ENCODE measurements at regions not wholly inside any gene's neighbourhood (a gene's known extent, or its start where the extent isn't known, plus 50 kb on each side); places are given as distances from the start of the nearest gene placed in this dataset.

DNA sequence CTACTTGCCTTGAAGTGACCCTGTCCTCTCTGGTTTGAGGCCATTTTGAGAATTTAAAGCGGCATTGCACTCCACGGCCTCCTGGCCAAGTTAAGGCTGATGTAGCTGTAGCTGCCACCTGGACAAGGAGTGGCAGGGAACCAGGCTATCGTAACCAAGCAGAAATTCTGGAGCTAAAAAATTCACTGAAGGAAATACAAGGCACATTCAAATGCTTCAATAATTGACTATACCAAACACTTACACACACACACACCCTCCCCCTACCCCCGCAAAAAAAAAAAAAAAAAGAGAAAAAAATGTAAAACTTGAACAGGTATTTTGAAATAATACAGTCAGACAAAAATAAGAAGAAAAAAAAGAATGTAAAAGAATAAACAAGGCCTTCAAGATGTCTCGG is 409.0 kb upstream of the SEMA3A start:
- Histone ChIP-seq H3K36me3 (ENCODE audit: low read depth, missing control alignments) (no peaks in the 10 kb centered on the region), H3K4me3 (no peak overlapping the region), H3K9me3 (no peaks in the 10 kb centered on the region), H3K27ac (no peak overlapping the region), H3K27me3 (no peaks in the 10 kb centered on the region), H3K4me1 (no peaks in the 10 kb centered on the region)
- TF ChIP-seq CTCF (IDR thresholded peaks at IDR 0.05) = no peak
- TF ChIP-seq POLR2A (IDR thresholded peaks at IDR 0.05) = no peak
- intact Hi-C loops (cut with DNase I; ENCODE audit: low total_unique reads) = no loop called here
- no peak for DNase-seq
- WGBS, 2 donors = 83 to 84% methylated on average over 5 of the region's 5 CpGs

GRCh38 chr7:84595026-84595425 is 400.4 kb upstream of the SEMA3A start:
- DNase-seq = no peak
- intact Hi-C loops (cut with DNase I; ENCODE audit: low total_unique reads) = no loop called here
- Histone ChIP-seq H3K4me1 (no peaks in the 10 kb centered on the region), H3K36me3 (ENCODE audit: low read depth, missing control alignments) (no peaks in the 10 kb centered on the region), H3K27me3 (no peaks in the 10 kb centered on the region), H3K4me3 (no peak overlapping the region), H3K9me3 (no peaks in the 10 kb centered on the region), H3K27ac (no peak overlapping the region)
- 93 to 95% methylated on average over 4 of the region's 4 CpGs for WGBS, 2 donors
- TF ChIP-seq POLR2A (IDR thresholded peaks at IDR 0.05) = no peak
- no peak for TF ChIP-seq CTCF (IDR thresholded peaks at IDR 0.05)

DNA sequence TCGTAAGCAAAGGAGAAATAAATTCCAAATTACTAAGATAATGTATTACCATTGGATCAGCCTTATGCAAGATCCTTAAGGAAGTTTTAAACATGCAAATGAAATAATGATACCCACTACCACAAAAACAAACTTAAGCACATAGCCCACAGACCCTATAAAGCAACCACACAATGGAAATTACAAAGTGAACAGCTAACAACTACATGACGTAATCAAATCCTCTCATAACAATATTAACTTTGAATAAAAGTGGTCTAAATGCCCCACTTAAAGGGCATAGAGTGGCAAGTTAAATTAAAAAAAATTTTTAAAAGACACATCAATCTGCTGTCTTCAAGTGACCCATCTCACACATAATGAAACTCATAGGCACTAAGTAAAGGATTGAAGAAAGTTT is 397.3 kb upstream of the SEMA3A start:
- TF ChIP-seq POLR2A (IDR thresholded peaks at IDR 0.05) = no peak
- TF ChIP-seq CTCF (IDR thresholded peaks at IDR 0.05) = no peak
- H3K9me3 ChIP-seq = no peaks in the 10 kb centered on the region
- H3K27ac ChIP-seq = no peak overlapping the region
- WGBS, 2 donors = 90 to 99% methylated on average over 2 of the region's 2 CpGs
- no peaks in the 10 kb centered on the region for H3K36me3 ChIP-seq (ENCODE audit: low read depth, missing control alignments)
- H3K4me1 ChIP-seq = no peaks in the 10 kb centered on the region
- no peaks in the 10 kb centered on the region for H3K27me3 ChIP-seq
- no peak for DNase-seq
- intact Hi-C loops (cut with DNase I; ENCODE audit: low total_unique reads) = no loop called here
- H3K4me3 ChIP-seq = no peak overlapping the region

DNA sequence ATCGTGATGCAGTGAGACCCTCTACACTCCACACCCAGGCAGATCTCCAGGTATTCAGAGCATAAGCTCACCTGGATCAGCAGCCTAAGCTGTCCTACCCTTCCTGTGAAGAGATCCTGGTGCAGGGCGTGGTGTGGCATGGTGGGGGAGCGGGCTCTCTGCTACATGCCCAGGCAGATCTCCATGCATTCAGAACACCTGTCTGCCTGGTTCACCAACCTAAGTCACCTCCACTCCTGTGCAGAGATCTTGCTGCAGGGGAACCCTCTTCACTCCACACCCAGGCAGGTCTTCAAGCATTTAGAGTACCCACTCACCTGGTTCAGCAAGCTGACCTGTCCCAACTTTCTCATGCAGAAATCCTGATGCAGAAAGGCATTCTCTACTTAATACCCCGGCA is 394.4 kb upstream of the SEMA3A start:
- Histone ChIP-seq H3K36me3 (ENCODE audit: low read depth, missing control alignments) (no peaks in the 10 kb centered on the region), H3K9me3 (no peaks in the 10 kb centered on the region), H3K4me3 (no peak overlapping the region), H3K4me1 (no peaks in the 10 kb centered on the region), H3K27ac (no peak overlapping the region), H3K27me3 (no peaks in the 10 kb centered on the region)
- DNase-seq = no peak
- TF ChIP-seq POLR2A (IDR thresholded peaks at IDR 0.05) (no peak), CTCF (IDR thresholded peaks at IDR 0.05) (no peak)
- WGBS, 2 donors = 96 to 100% methylated on average over 3 to 4 of the region's 4 CpGs
- intact Hi-C loops (cut with DNase I; ENCODE audit: low total_unique reads) = no loop called here

DNA sequence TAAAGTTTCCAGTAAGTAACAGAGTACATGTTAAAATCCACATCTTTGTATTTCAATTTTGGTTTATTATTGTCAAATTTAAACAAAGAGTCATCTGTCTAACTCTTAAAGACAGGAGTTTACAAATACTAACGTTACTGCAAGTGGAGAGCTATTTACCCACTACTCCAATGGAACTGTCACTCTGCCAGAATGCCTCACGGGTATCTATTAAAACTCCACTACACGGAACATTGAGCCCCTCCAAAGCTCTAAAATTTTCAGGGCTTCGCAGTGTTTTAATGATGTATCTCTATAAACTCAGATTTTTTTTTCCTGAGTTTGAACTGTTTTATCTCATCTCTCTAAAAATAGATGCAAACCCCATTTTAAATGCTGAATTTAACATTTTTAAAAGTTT is 388.7 kb upstream of the SEMA3A start:
- H3K9me3 ChIP-seq = no peaks in the 10 kb centered on the region
- H3K4me3 ChIP-seq = no peak overlapping the region
- H3K36me3 ChIP-seq (ENCODE audit: low read depth, missing control alignments) = no peaks in the 10 kb centered on the region
- no peak overlapping the region for H3K27ac ChIP-seq
- intact Hi-C loops (cut with DNase I; ENCODE audit: low total_unique reads) = no loop called here
- DNase-seq = no peak
- TF ChIP-seq CTCF (IDR thresholded peaks at IDR 0.05) = no peak
- no peak for TF ChIP-seq POLR2A (IDR thresholded peaks at IDR 0.05)
- H3K27me3 ChIP-seq = no peaks in the 10 kb centered on the region
- 45% methylated on average over 4 of the region's 4 CpGs for WGBS, 2 donors
- no peaks in the 10 kb centered on the region for H3K4me1 ChIP-seq
